Keratinocyte (primary cell): ENCODE measurements at regions not wholly inside any gene's neighbourhood (a gene's known extent, or its start where the extent isn't known, plus 50 kb on each side); places are given as distances from the start of the nearest gene placed in this dataset.

ENCODE experiments used
- DNase-seq: peaks from one replicate; pipeline ENCODE4 v3.0.0-alpha.2; 2011; ENCODE audit warnings: low read depth, missing footprints, low spot score
- FAIRE-seq: peaks from 2 replicates; lab custom pipeline; 2011; peaks lifted over from hg19 to GRCh38; lab: Jason Lieb, UNC
- H2AFZ ChIP-seq: 2 replicates; pipeline ENCODE4 v1.6.0; 2012; ENCODE audit warnings: low read length, control low read depth, inconsistent platforms; ENCODE audit not compliant: control insufficient read depth
- H3K27ac ChIP-seq: 2 replicates; pipeline ENCODE4 v1.5.1; 2011; ENCODE audit warnings: low read length; ENCODE audit not compliant: control insufficient read depth, insufficient read depth
- H3K27me3 ChIP-seq: 3 replicates; pipeline ENCODE4 v1.6.0; 2011; ENCODE audit warnings: low read length; ENCODE audit not compliant: control insufficient read depth, insufficient read depth; ENCODE audit errors: extremely low read depth
- H3K36me3 ChIP-seq, 2 experiments: 2 replicates in 1 of 2; 3 replicates in 1 of 2; pipeline ENCODE4 v1.5.1; 2011; ENCODE audit warnings: low read length in 2 of 2, mild to moderate bottlenecking in 1 of 2; ENCODE audit not compliant: control insufficient read depth in 2 of 2, insufficient read depth in 2 of 2; ENCODE audit errors: extremely low read depth in 1 of 2
- H3K4me1 ChIP-seq: 3 replicates; pipeline ENCODE4 v1.5.1; 2011; ENCODE audit warnings: low read length; ENCODE audit not compliant: control insufficient read depth, insufficient read depth; ENCODE audit errors: extremely low read depth
- H3K4me2 ChIP-seq: 3 replicates; pipeline ENCODE4 v1.6.0; 2011; ENCODE audit warnings: low read depth, low read length; ENCODE audit not compliant: control insufficient read depth, insufficient read depth; ENCODE audit errors: extremely low read depth
- H3K4me3 ChIP-seq, 3 experiments: fragments of 200-600 bp in 1 of 3; sonication (generic) in 1 of 3; 2 replicates in 2 of 3; 3 replicates in 1 of 3; pipeline ENCODE4 v1.5.1; 2011 to 2016; ENCODE audit warnings: low read length in 3 of 3, mild to moderate bottlenecking in 3 of 3, control low read depth in 2 of 3, inconsistent platforms in 1 of 3, low read depth in 1 of 3, mixed read lengths in 1 of 3, mixed run types in 1 of 3, moderate library complexity in 1 of 3; ENCODE audit not compliant: control insufficient read depth in 2 of 3, insufficient read depth in 2 of 3; ENCODE audit errors: extremely low read depth in 1 of 3
- H3K79me2 ChIP-seq: 2 replicates; pipeline ENCODE4 v1.6.0; 2012; ENCODE audit warnings: low read length; ENCODE audit not compliant: control insufficient read depth, insufficient read depth
- H3K9ac ChIP-seq: 3 replicates; pipeline ENCODE4 v1.6.0; 2011; ENCODE audit warnings: low read length; ENCODE audit not compliant: control insufficient read depth, insufficient read depth; ENCODE audit errors: extremely low read depth
- H3K9me1 ChIP-seq: 3 replicates; pipeline ENCODE4 v1.6.0; 2011; ENCODE audit warnings: low read length; ENCODE audit not compliant: control insufficient read depth, insufficient read depth; ENCODE audit errors: extremely low read depth
- H3K9me3 ChIP-seq: 2 replicates; pipeline ENCODE4 v1.5.1; 2012; ENCODE audit warnings: low read depth, low read length; ENCODE audit not compliant: control insufficient read depth
- H4K20me1 ChIP-seq: 3 replicates; pipeline ENCODE4 v1.6.0; 2011; ENCODE audit warnings: low read length; ENCODE audit not compliant: control insufficient read depth, insufficient read depth; ENCODE audit errors: extremely low read depth
- CTCF ChIP-seq, 3 experiments: IDR thresholded peaks in 1 of 3; conservative IDR thresholded peaks in 1 of 3; optimal IDR thresholded peaks in 1 of 3; 2 replicates in 2 of 3; 3 replicates in 1 of 3; pipeline versions ENCODE3 to v1.5.1; 2011; ENCODE audit warnings: low read length in 3 of 3, mild to moderate bottlenecking in 3 of 3, moderate library complexity in 2 of 3, control low read depth in 1 of 3, inconsistent platforms in 1 of 3; ENCODE audit not compliant: insufficient read depth in 2 of 3; ENCODE audit errors: extremely low read depth in 1 of 3
- EZH2 ChIP-seq: IDR thresholded peaks from one replicate; pipeline ENCODE4 v1.6.1; 2012; ENCODE audit warnings: inconsistent platforms, mild to moderate bottlenecking, low read length, moderate library complexity
- dilution Hi-C: fragments of 300-500 bp; cut with MboI; formaldehyde crosslinking; loops from one replicate; pipeline ENCODE4 v1.7.0; 2020; ENCODE audit warnings: low sequenced_read_pairs; ENCODE audit not compliant: extremely low pct_ligation_motif_present

GRCh38 chr4:108556166-108556565 lies 64.2 kb upstream of the RPL34 start:
- no peak overlapping the region for H3K4me2 ChIP-seq
- H4K20me1 ChIP-seq, result no peaks in the 10 kb centered on the region
- no peaks in the 10 kb centered on the region for H3K4me1 ChIP-seq
- H3K36me3 ChIP-seq, result no peaks in the 10 kb centered on the region
- no peak overlapping the region for H3K27ac ChIP-seq
- H3K79me2 ChIP-seq, result no peaks in the 10 kb centered on the region
- no peaks in the 10 kb centered on the region for H3K27me3 ChIP-seq
- H3K9ac ChIP-seq, result no peak overlapping the region
- H3K9me3 ChIP-seq, result no peaks in the 10 kb centered on the region
- no peak overlapping the region for H2AFZ ChIP-seq
- no peak overlapping the region for H3K4me3 ChIP-seq
- TF ChIP-seq CTCF (optimal IDR thresholded peaks at IDR 0.05 in 1 of 3, IDR thresholded peaks at IDR 0.05 in 1 of 3, conservative IDR thresholded peaks at IDR 0.05 in 1 of 3; ENCODE audit: extremely low read depth in 1 of 3, insufficient read depth in 2 of 3, low read length in 3 of 3) (no peak), EZH2 (no peak)
- no peak for DNase-seq
- dilution Hi-C loops, result no loop called here
- FAIRE-seq, result no peak
- no peaks in the 10 kb centered on the region for H3K9me1 ChIP-seq

GRCh38 chr4:108555701-108556100 lies 64.7 kb upstream of the RPL34 start:
- Histone ChIP-seq H3K27ac (no peak overlapping the region), H3K9me3 (no peaks in the 10 kb centered on the region), H3K79me2 (no peaks in the 10 kb centered on the region), H3K36me3 (no peaks in the 10 kb centered on the region), H3K4me3 (no peak overlapping the region), H4K20me1 (no peaks in the 10 kb centered on the region), H3K27me3 (no peaks in the 10 kb centered on the region), H3K9ac (no peak overlapping the region), H3K4me2 (no peak overlapping the region), H2AFZ (no peak overlapping the region), H3K4me1 (no peaks in the 10 kb centered on the region), H3K9me1 (no peaks in the 10 kb centered on the region)
- DNase-seq, result no peak
- FAIRE-seq, result no peak
- dilution Hi-C loops, result no loop called here
- TF ChIP-seq CTCF (optimal IDR thresholded peaks at IDR 0.05 in 1 of 3, IDR thresholded peaks at IDR 0.05 in 1 of 3, conservative IDR thresholded peaks at IDR 0.05 in 1 of 3; ENCODE audit: extremely low read depth in 1 of 3, insufficient read depth in 2 of 3, low read length in 3 of 3), result no peak
- no peak for TF ChIP-seq EZH2
